MV-4-11 (cell line): ENCODE measurements at regions not wholly inside any gene's neighbourhood (a gene's known extent, or its start where the extent isn't known, plus 50 kb on each side); places are given as distances from the start of the nearest gene placed in this dataset.

Experiments
- DNase-seq: peaks from one replicate; lab custom pipeline; 2025; lab: John Stamatoyannopoulos, UW

DNA sequence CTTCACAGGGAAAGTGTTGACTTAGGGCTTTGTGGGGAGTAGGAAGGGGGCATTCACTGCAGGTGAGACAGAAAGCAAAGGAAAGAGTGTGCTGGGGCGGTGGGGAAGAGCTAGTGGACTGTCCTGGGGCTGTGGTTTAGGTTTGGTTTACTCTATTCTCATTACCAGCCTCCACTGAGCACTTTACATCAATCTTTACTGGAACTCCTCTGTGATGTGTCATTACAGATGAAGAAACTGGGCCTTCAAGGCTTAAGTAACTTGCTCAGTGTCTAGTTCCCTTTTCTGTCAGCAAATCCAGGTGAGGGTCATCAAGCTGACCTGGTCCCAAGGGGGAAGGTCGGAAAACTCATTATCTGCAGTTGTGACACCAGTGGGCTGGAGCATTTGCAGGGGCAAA lies 120.2 kb upstream of the PFN2 start:
- DNase-seq = no peak

DNA sequence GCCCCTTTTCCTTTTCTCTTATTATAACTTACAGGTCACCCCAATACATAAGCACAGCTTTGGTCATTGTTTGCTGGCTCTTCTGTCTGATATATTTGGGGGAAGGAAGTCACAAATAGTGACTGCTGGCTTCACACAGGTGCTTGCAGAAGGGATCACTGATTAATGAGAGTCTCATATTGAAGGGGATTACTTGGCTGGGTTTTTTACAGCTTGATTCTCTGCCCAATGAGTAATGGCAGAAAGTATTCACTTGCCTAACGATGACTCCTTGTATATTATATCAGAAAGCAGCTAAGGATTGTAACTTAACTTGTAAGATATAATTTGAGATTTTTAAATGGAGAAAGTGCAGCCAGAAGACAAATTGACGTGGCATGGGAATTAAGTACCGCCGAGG lies 119.3 kb upstream of the PFN2 start:
- DNase-seq = no peak

- DNase-seq = no peak
Measured at GRCh38 chr3:150084128-150084527, 113.4 kb upstream of the PFN2 start.

GRCh38 chr3:150083655-150084042 lies 113.0 kb upstream of the PFN2 start:
- no peak for DNase-seq

DNA sequence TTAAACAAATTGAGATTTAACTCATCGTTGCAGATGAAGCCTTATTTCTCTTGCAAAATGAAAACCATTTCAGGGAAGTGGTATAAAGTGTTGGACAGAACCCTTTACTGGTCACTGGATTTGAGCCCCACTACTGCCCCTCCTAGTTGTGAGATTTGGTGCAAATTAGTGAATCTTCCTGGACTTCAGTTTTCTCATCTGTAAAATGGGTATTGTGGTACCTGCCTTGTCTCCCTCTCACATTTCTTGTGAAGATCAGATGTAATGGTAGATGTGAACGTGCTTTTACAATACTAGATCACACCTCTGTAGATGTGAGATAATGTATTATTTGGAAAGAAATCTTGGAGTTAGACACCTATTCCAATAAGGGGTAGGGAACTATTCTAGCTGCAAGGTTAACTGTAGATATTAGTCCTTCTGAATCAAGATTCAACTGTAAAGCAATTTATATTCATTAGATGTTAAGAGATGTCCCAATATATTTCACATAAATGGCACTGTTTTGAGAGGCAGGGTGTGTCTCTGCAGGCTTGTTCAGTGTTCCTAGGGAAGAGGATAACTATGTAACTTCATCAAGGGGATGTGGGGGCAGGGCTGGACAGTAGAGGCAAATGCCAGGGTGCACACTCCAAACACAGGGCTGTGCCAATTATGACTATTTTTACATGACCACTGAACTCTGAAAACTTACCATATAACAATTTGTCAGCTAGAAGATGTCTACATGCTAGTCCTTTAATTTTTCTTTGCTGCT lies 112.4 kb upstream of the PFN2 start:
- no peak for DNase-seq

GRCh38 chr3:150081084-150081483 lies 110.4 kb upstream of the PFN2 start:
- no peak for DNase-seq

- no peak for DNase-seq
Measured at GRCh38 chr3:150080058-150080730, 109.5 kb upstream of the PFN2 start.

GRCh38 chr3:150079029-150079739 lies 108.5 kb upstream of the PFN2 start:
- DNase-seq = no peak

DNA sequence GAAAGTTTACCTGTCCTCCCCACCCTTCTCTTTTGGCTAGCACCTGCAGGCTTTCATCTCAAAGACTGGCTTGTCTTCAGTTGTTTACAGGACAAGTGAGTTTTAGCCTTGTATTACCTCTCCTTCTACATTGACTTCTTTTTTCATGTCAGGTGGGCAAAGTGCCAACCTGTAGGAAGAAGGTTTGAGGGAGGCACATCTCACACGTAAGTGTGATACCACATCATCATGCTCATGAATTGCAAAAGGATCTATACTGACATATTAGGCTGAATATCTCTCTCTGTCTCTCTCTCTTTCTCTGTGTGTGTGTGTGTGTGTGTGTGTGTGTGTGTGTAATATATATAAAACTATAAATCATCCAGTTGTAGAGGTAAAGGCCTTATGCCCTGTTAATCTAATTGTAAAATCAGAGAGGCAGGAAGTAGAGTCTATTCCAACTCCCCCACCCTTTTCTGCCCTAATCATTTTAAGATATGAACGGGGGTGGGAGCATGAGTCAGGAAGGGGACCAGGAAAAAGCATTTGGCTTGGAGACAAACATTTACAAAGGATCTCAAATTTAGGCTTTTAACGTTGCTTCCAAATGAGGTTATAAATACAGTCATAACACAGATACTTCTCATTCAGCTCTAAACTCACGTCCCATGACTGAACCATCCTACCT lies 107.0 kb upstream of the PFN2 start:
- DNase-seq = no peak

GRCh38 chr3:150077107-150077506 lies 106.4 kb upstream of the PFN2 start:
- no peak for DNase-seq

DNA sequence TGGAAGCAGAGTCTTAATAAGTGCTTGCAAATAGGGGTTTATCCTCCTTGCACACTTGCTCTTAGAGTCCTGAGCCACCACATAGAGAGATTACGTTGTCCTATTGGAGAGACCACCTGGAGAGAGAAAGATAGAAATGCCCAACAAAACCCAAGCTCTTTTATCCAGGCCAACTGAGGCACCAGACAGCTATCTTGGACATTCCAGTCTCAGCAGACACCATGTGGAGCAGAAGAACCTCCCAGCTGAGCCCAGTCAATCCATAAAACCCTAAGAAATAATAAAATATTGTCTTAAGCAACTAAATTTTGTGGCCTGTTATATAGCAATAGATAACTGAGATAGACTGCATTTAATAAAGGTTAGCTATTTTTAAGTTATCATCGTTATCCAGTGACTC lies 105.7 kb upstream of the PFN2 start:
- DNase-seq = no peak

GRCh38 chr3:150075417-150075865 lies 104.7 kb upstream of the PFN2 start:
- DNase-seq = no peak

DNA sequence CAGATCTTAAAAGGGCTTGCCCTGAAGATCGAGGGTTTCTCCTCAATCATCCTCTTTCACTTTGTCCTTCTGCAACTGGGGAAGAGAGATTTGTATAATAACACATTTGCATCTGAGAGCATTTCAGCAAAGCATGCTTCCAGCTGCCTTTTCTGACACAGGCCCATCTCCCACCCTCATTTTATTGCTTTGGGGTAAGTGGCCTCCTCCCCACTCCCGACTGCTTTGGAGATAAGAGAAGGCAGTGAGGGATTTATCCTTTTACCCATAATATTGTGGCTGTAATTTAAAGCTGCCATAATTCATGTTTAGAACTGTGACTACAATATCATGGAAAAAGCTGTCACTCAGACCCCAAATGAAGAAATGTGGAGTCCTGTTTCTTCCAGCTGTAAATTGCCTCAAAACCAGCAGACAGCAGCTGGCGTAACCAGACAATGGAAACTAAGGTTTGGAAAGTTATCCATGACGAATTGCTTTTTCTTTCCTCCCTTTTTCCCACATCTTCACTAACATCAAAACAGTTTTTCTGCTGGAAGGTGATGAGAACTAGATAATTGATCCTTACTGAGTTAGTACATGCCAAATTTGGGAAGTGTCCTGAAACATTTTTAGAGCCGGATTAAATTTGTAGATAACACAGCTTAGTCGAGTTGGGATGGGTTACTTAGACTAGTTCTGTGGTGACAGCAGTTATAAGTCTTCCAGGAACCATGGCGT lies 104.2 kb upstream of the PFN2 start:
- no peak for DNase-seq

- no peak for DNase-seq
Measured at GRCh38 chr3:150074277-150074676, 103.6 kb upstream of the PFN2 start.

DNA sequence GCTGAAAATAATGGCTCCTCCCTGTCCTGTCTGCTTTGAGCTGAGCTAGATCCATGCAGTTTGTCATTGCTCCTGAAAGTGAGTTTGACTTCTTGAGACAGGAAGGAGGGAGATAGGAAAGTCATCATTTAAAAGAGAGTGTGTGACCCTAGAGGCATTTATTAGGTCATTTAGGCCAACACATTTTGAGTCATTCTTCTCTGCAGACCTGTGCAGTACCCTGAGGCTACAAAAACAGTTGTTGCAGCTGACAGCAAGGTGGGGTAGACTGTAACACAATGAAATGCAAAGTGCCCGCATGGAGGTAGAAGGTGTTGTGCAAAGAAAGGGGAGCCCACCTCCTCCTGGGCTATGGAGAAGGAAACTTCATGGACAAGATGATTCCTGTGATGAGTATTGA lies 102.8 kb upstream of the PFN2 start:
- DNase-seq = no peak

- no peak for DNase-seq
Measured at GRCh38 chr3:150073031-150073430, 102.3 kb upstream of the PFN2 start.

- DNase-seq = no peak
Measured at GRCh38 chr3:150072576-150072975, 101.9 kb upstream of the PFN2 start.

- no peak for DNase-seq
Measured at GRCh38 chr3:150070271-150070670, 99.6 kb upstream of the PFN2 start.

- DNase-seq = no peak
Measured at GRCh38 chr3:150069633-150070032, 98.9 kb upstream of the PFN2 start.

DNA sequence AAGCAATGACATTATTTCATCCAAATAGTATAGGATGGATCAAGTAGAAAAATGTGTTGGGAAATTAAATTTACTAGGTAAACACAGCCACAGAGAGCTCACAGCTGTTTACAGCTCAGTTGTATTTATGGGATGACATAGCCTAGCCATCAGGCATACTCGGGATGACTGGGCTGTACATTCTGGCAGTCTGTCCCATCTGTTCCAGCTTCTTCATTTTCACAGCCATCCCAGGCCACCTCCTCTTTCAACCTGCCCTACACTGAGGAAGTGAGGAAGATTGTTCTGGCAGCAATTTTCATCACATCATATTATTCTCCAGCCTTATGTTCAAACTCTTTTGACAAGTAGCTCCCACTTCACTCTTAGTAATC lies 98.4 kb upstream of the PFN2 start:
- no peak for DNase-seq

DNA sequence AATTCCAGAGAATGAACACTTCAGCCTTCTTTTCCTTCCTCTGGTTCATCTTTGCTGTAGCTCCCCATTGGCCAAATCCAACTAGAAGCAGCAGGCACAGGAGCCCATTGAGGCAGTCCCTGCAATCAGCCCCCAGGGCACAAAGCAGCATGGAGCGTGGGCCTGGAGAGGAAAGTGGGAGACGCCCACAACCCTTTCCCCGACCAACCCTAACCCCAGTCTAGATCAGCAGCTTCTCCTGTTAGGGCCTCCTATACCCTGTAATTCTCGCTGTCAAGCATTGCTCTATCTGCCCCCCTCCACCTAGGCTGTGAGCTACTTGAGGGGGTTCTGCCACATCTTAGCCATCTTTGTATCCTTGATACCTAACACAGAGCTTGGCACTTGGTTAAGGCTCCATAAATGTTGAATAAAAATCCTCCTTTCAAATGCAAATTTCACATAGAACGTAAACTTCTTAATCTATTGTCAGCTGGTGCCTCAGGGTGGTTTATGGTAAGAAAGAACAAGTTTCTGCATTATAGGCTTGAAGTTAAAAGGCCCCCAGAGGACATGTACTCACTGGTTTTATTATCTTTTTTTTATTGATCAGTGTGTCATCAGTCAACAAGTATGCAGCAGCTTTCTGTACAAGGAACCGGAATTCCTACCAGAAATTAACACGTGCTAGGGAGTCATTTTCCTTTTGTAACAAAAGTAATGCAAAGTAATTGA lies 97.9 kb upstream of the PFN2 start:
- DNase-seq = no peak
